Esophagus mucosa (tissue), 1 donor: ENCODE measurements at regions not wholly inside any gene's neighbourhood (a gene's known extent, or its start where the extent isn't known, plus 50 kb on each side); places are given as distances from the start of the nearest gene placed in this dataset.
"Not testable (repeated sequence)": the region's sequence is repeated elsewhere in the genome, so short reads cannot be mapped to it uniquely, and the experiment has no call there.

Experiments
- ATAC-seq: fragments of 200-7000 bp; cut with Tn5 transposase; one replicate; pipeline ENCODE4 v1.9.1; 2020
- donor health status: DM: yes; HTN: yes; CAD: no.

GRCh38 chr10:20391629-20392028 lies 505.5 kb downstream of the NEBL start:
- no peak for ATAC-seq

GRCh38 chr10:20381761-20382160 lies 515.4 kb downstream of the NEBL start:
- ATAC-seq: no peak

GRCh38 chr10:20380401-20380800 lies 516.7 kb downstream of the NEBL start:
- ATAC-seq: no peak

- no peak for ATAC-seq
Observed at GRCh38 chr10:20372748-20373147, 524.4 kb downstream of the NEBL start.

- ATAC-seq: not testable (repeated sequence)
Observed at GRCh38 chr10:20370977-20371533, 526.1 kb downstream of the NEBL start.

GRCh38 chr10:20369863-20370736 lies 527.0 kb downstream of the NEBL start:
- no peak for ATAC-seq

- ATAC-seq: no peak
Observed at GRCh38 chr10:20363684-20364083, 533.4 kb downstream of the NEBL start.

GRCh38 chr10:20355915-20356314 lies 539.7 kb downstream of the PLXDC2 start:
- ATAC-seq: no peak

- ATAC-seq: no peak
Observed at GRCh38 chr10:20355011-20355410, 538.8 kb downstream of the PLXDC2 start.

- no peak for ATAC-seq
Observed at GRCh38 chr10:20354166-20354565, 537.9 kb downstream of the PLXDC2 start.

GRCh38 chr10:20350509-20350908 lies 534.3 kb downstream of the PLXDC2 start:
- ATAC-seq: no peak

GRCh38 chr10:20343036-20343435 lies 526.8 kb downstream of the PLXDC2 start:
- no peak for ATAC-seq
